A549 (cell line): ENCODE measurements at regions not wholly inside any gene's neighbourhood (a gene's known extent, or its start where the extent isn't known, plus 50 kb on each side); places are given as distances from the start of the nearest gene placed in this dataset.

ENCODE experiments used
- ATAC-seq, 2 experiments: fragments of 200-7000 bp in 1 of 2; fragments of >200 bp in 1 of 2; cut with Nextera tagmentation in 1 of 2; cut with Tn5 transposase in 1 of 2; 3 replicates each; pipeline versions ENCODE4 v1.8.0 to v1.9.1; 2018 to 2020; ENCODE audit warnings: mild to moderate bottlenecking in 1 of 2, moderate library complexity in 1 of 2
- CTCF ChIA-PET: fragments of 300-600 bp; sonication (Branson Sonifier 250); formaldehyde crosslinking; extraction: SDS; loops from one replicate; lab custom pipeline; 2021; ENCODE audit warnings: antibody characterized with exemption, inconsistent platforms; lab: Yijun Ruan, JAX
- POLR2A ChIA-PET: fragments of 350-600 bp; formaldehyde crosslinking; extraction: SDS; loops from one replicate; lab custom pipeline; 2021; ENCODE audit warnings: antibody characterized with exemption, inconsistent platforms; lab: Yijun Ruan, JAX
- DNase-seq, 2 experiments: peaks; one replicate each; pipeline versions ENCODE4 v3.0.0 to v3.0.0-alpha.2; 2011 to 2016; ENCODE audit warnings: low read depth in 1 of 2, low spot score in 1 of 2
- FAIRE-seq: peaks from 2 replicates; lab custom pipeline; 2011; peaks lifted over from hg19 to GRCh38; lab: Jason Lieb, UNC
- H3K27ac ChIP-seq, 2 experiments: fragments of >200 bp; sonication (Bioruptor Twin); formaldehyde crosslinking; 3 replicates each; pipeline ENCODE4 v1.5.1; 2016 to 2017
- H3K4me1 ChIP-seq: fragments of >200 bp; sonication (Bioruptor Twin); formaldehyde crosslinking; 3 replicates; pipeline ENCODE4 v1.6.1; 2016
- H3K4me2 ChIP-seq: fragments of >200 bp; sonication (Bioruptor Twin); formaldehyde crosslinking; 3 replicates; pipeline ENCODE4 v1.6.1; 2016
- H3K4me3 ChIP-seq: fragments of >200 bp; sonication (Bioruptor Twin); formaldehyde crosslinking; 3 replicates; pipeline ENCODE4 v1.5.1; 2016
- H3K9me3 ChIP-seq: fragments of >200 bp; sonication (Bioruptor Twin); formaldehyde crosslinking; 3 replicates; pipeline ENCODE4 v1.6.1; 2016
- BCL3 ChIP-seq: fragments of >200 bp; sonication (Bioruptor Twin); formaldehyde crosslinking; IDR thresholded peaks from 3 replicates; pipeline ENCODE4 v1.6.1; 2016
- BHLHE40 ChIP-seq: IDR thresholded peaks from 2 replicates; pipeline ENCODE4 v1.6.1; 2012; ENCODE audit warnings: low read depth, low read length, inconsistent platforms
- CEBPB ChIP-seq, 2 experiments: fragments of >200 bp in 1 of 2; sonication (Bioruptor Twin) in 1 of 2; formaldehyde crosslinking in 1 of 2; IDR thresholded peaks; 2 replicates each; pipeline ENCODE4 v1.6.1; 2012 to 2016
- CHD4 ChIP-seq: fragments of 200-600 bp; sonication (generic); IDR thresholded peaks from 2 replicates; pipeline ENCODE4 v1.6.1; 2016; ENCODE audit warnings: antibody characterized with exemption, mild to moderate bottlenecking, borderline replicate concordance
- CTCF ChIP-seq: fragments of >200 bp; sonication (Bioruptor Twin); formaldehyde crosslinking; IDR thresholded peaks from 3 replicates; pipeline ENCODE4 v1.5.1; 2016
- EHF ChIP-seq: fragments of 250-450 bp; sonication (Bioruptor Pico); IDR thresholded peaks from 2 replicates; pipeline ENCODE4 v1.5.0; 2020; ENCODE audit warnings: mild to moderate bottlenecking
- ESRRA ChIP-seq: fragments of 150-350 bp; IDR thresholded peaks from 2 replicates; pipeline ENCODE4 v1.6.1; 2014; ENCODE audit warnings: mild to moderate bottlenecking, low read length, borderline replicate concordance
- GATA3 ChIP-seq: IDR thresholded peaks from 2 replicates; pipeline ENCODE4 v1.6.1; 2012; ENCODE audit warnings: borderline replicate concordance
- HDAC2 ChIP-seq: fragments of 200-600 bp; sonication (generic); IDR thresholded peaks from 2 replicates; pipeline ENCODE4 v1.6.1; 2016
- HOXA7 ChIP-seq: fragments of 250-450 bp; sonication (Bioruptor Pico); IDR thresholded peaks from 2 replicates; pipeline ENCODE4 v1.5.0; 2020; ENCODE audit warnings: mild to moderate bottlenecking, moderate library complexity
- HOXB5 ChIP-seq: fragments of 250-450 bp; sonication (Bioruptor Pico); IDR thresholded peaks from 2 replicates; pipeline ENCODE4 v1.5.0; 2020; ENCODE audit warnings: mild to moderate bottlenecking, moderate library complexity
- JUN ChIP-seq, 2 experiments: fragments of >200 bp; sonication (Bioruptor Twin); formaldehyde crosslinking; IDR thresholded peaks; 2 replicates in 1 of 2; 3 replicates in 1 of 2; pipeline ENCODE4 v1.6.1; 2016 to 2017
- JUNB ChIP-seq: fragments of >200 bp; sonication (Bioruptor Twin); formaldehyde crosslinking; IDR thresholded peaks from 2 replicates; pipeline ENCODE4 v1.6.1; 2016
- KDM5A ChIP-seq: fragments of 200-600 bp; sonication (generic); IDR thresholded peaks from 2 replicates; pipeline ENCODE4 v1.6.1; 2016; ENCODE audit warnings: antibody characterized with exemption, mild to moderate bottlenecking
- NPAS2 ChIP-seq: fragments of 250-450 bp; sonication (Bioruptor Pico); IDR thresholded peaks from 2 replicates; pipeline ENCODE4 v1.8.0; 2022; ENCODE audit warnings: mild to moderate bottlenecking, moderate library complexity, borderline replicate concordance
- PBX3 ChIP-seq: IDR thresholded peaks from 2 replicates; pipeline ENCODE4 v1.6.1; 2012
- POLR2A ChIP-seq: IDR thresholded peaks from 2 replicates; pipeline ENCODE4 v1.6.1; 2012; ENCODE audit warnings: mild to moderate bottlenecking, low read length
- POLR2AphosphoS2 ChIP-seq: conservative IDR thresholded peaks from 2 replicates; pipeline ENCODE4 v1.6.1; 2012; ENCODE audit warnings: low read length, improper control_type of control experiment, inconsistent platforms
- RCOR1 ChIP-seq: fragments of 150-350 bp; IDR thresholded peaks from 2 replicates; pipeline ENCODE4 v1.6.1; 2014; ENCODE audit warnings: antibody characterized with exemption, low read length, low read depth
- REST ChIP-seq: fragments of 200-600 bp; sonication (generic); IDR thresholded peaks from 2 replicates; pipeline ENCODE4 v1.6.1; 2016; ENCODE audit warnings: antibody characterized with exemption, mild to moderate bottlenecking, moderate library complexity
- SREBF2 ChIP-seq: fragments of 450-650 bp; IDR thresholded peaks from 2 replicates; pipeline ENCODE4 v1.6.1; 2014; ENCODE audit warnings: mild to moderate bottlenecking, moderate library complexity
- TFCP2L1 ChIP-seq: fragments of 250-450 bp; sonication (Bioruptor Pico); IDR thresholded peaks from 2 replicates; pipeline ENCODE4 v1.5.0; 2021; ENCODE audit warnings: mild to moderate bottlenecking
- ZNF302 ChIP-seq: fragments of 250-450 bp; sonication (Bioruptor Pico); IDR thresholded peaks from 2 replicates; pipeline ENCODE4 v1.9.0; 2021; ENCODE audit warnings: inconsistent platforms, mild to moderate bottlenecking, moderate library complexity
- WGBS: methylation state at CpG from one replicate; pipeline ENCODE4 v1.1.6; 2017; ENCODE audit errors: missing lambda C conversion rate; 5-methylcytosine and 5-hydroxymethylcytosine counted together

DNA sequence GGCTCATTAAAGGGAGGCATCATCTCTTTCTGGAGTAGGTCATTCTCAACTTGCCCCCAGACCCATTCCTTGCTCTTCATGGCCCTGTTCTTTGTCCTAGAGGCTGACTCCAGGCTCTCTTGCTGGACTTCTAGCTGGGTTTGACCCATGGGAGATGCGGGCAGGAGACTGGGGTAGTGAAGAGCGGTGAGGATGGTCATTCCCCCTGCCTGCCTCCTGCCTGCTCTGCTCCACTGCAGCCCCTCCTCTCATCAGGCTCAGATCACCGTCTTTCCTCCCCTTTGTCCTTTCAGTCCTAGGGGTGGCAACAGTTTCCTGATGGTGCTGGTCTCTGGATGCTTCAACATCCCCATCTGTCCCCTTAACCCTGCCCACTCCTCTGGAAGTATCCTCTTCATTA, 170.9 kb downstream of the ABHD5 start:
- ChIA-PET POLR2A (no interaction called here), CTCF (interaction anchor here (1.1 kb wide), 1 partner anchor 8 kb away, joined by 3 read pairs; no protein-coding TSS in a partner anchor)
- ATAC-seq, result no peak
- Histone ChIP-seq H3K9me3 (no peaks in the 10 kb centered on the region), H3K4me1 (peaks cover 42% of the 10 kb centered on the region), H3K4me3 (no peak overlapping the region), H3K4me2 (no peak overlapping the region)
- no peak for DNase-seq
- no peak for FAIRE-seq
- 96% methylated on average over 3 of the region's 3 CpGs for WGBS
- TF ChIP-seq ESRRA (no peak), REST (no peak), BCL3 (no peak), POLR2A (no peak), CEBPB (IDR thresholded peaks at IDR 0.05) (no peak), HDAC2 (no peak), KDM5A (no peak)
- TF ChIP-seq, all 56 proteins: peak for 0
- H3K27ac ChIP-seq, result peak overlapping the region in 1 of 2 experiments; percentile 95; a peak in 3 of 6 replicates

- Histone ChIP-seq H3K4me1 (peaks cover 46% of the 10 kb centered on the region), H3K4me3 (no peak overlapping the region), H3K4me2 (no peak overlapping the region), H3K27ac (peak overlapping the region in 1 of 2 experiments; percentile 95; a peak in 4 of 6 replicates), H3K9me3 (no peaks in the 10 kb centered on the region)
- POLR2A ChIA-PET, result no interaction called here
- CTCF ChIA-PET, result no interaction called here
- WGBS, result 100% methylated on average over 1 of the region's 4 CpGs
- FAIRE-seq (no peak), DNase-seq (no peak), ATAC-seq (no peak)
- no peak for TF ChIP-seq HOXA7
- no peak for TF ChIP-seq CEBPB (IDR thresholded peaks at IDR 0.05)
Observed at GRCh38 chr3:43862470-43862869, 171.7 kb downstream of the ABHD5 start.

GRCh38 chr3:43862992-43863805, 172.5 kb downstream of the ABHD5 start:
- ChIA-PET POLR2A (no interaction called here), CTCF (no interaction called here)
- WGBS, result 88% methylated on average over 4 of the region's 8 CpGs
- Histone ChIP-seq H3K4me1 (peaks cover 46% of the 10 kb centered on the region), H3K9me3 (no peaks in the 10 kb centered on the region), H3K4me2 (no peak overlapping the region), H3K4me3 (no peak overlapping the region), H3K27ac (peak overlapping the region; percentile 93 to 95)
- FAIRE-seq (no peak), ATAC-seq (no peak), DNase-seq (no peak)
- TF ChIP-seq CTCF (no peak), PBX3 (no peak), POLR2AphosphoS2 (no peak), JUN (IDR thresholded peaks at IDR 0.05) (no peak), EHF (CRISPR knock-in tag) (no peak), HOXB5 (no peak), BHLHE40 (no peak), NPAS2 (no peak), SREBF2 (no peak), RCOR1 (no peak), ZNF302 (no peak), TFCP2L1 (CRISPR knock-in tag) (no peak), REST (no peak), CHD4 (no peak), GATA3 (no peak), JUNB (no peak)
